Activated CD4-positive, alpha-beta T cell treated with anti-CD3 and anti-CD28 coated beads for 24 hours (primary cell): ENCODE measurements at regions not wholly inside any gene's neighbourhood (a gene's known extent, or its start where the extent isn't known, plus 50 kb on each side); places are given as distances from the start of the nearest gene placed in this dataset.
"Not testable (repeated sequence)": the region's sequence is repeated elsewhere in the genome, so short reads cannot be mapped to it uniquely, and the experiment has no call there.

Experiments used
- DNase-seq, 2 donors: peaks; one replicate each; pipeline ENCODE4 v3.0.0-alpha.2; 2020; ENCODE audit warnings: low read depth in 2 of 2

DNA sequence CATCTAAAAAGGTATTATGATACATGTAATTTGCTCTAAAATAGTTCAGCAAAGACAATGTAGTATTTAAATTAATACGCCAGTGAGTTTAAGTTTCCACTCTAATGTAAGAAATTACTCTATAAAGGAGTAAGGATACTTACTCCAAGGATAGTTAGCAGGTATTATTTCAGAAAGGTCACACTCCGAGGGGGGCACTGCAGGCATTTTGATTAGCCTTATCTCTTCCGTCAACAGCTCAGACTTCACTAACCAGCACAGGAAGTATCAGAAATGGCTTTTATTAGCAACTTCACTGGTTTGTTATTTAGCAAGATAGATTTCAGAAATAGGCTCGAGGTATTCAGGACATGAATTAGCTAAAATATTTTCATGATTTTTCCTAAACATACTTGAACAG, 127.0 kb downstream of the COX18 start:
- no peak for DNase-seq

DNA sequence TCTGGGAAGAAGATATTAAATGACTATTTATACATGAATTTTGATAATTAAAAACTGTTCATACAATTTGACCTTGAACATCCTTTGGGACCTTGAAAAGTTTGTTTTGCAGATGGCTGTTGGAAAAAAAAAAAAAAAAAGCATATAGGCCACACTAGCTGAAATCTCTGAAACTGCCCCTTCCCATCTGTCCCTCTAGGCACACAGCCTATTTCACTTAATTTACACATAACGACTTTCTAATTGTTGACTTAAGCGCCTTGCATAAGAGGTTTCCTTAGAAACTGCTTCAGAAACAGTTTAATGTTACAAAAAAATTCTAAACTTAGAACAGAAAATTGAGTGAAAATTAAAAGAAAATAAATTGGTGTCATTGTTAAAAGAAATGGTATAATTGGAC, 131.0 kb downstream of the COX18 start:
- DNase-seq: no peak

DNA sequence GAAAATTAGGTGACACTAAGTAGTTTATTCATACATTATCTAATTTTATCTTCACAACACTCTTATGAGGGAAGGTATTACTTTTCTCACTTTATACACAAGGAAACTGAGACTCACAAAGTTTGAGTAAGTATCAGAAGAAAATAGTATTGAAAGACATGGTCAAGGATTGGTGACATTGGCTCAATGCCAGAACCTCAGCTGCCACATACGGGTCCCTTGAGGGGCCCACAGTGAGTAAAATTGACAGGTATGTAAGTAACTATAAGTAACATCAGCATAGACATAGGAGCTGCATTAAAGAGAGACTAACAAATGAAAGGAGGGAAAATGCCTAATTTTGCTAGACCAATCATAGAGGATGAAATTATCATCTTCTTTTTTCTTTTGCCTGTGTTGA, 134.1 kb downstream of the COX18 start:
- no peak for DNase-seq

DNA sequence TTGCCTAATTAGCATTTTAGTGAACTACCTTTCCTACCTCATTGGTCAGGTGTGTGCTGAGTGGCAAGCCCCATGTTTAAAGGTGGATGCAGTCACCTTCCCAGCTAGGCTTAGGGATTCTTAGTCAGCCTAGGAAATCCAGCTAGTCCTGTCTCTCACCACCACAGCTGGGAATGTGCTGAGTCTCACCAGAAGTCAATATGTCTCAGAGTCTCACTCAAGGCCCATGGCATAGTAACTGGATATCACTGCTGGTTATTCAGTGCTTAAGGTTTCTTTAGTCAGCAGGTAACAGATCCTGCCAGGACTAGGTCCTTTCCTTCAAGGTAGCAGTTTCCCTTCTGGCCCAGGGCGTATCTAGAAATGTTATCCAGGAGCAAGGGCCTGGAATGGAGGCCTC, 136.5 kb downstream of the COX18 start:
- DNase-seq: no peak

DNA sequence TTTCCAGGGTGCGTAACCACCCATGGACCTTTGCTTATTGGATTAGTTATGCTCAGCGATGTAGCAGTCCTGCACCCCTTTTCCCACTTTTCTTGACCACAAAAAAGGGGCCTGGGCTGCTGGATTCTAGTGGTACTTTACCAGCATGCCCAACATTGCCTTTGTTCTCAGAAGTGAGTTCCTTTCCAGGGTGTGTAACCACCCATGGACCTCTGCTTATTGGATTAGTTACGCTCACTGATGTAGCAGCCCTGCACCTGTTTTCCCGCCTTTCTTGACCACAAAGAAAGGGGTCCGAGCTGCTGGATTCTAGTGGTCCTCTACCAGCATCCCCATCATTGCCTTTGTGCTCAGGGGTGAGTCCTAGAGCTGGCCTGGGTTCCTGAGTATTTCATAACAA, 138.2 kb downstream of the COX18 start:
- DNase-seq: no peak

DNA sequence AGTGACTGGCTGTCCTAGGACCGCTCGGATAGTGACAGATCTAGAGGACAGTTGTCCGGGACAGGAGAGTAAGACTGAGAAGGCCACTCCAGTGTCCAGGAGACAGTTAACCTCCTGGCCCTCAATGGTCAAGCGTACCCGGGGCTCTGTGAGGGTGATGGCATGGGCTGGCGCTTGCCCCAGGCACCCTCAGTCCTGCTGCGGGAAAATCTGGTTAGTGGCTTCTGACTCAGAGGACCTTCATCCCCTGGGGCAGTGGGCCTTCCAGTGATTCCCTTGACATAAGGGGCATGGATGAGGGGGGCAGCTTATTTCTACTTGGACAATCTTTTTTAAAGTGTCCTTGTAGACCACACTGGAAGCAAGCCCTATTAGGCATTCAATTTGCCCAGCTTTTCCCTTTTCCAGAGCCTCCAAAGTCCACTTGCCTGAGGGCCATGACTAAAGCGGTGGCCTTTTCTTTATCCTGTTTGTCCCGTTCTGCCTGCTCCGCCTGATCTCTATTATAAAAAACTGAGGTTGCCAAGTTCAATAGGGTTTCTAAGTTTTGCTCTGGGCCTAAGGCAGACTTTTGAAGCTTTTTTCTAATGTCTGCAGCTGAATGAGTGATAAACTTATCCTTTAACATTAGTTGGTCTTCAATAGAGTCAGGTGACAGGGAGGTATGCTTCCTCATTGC, 139.8 kb downstream of the COX18 start:
- DNase-seq: not testable (repeated sequence)

DNA sequence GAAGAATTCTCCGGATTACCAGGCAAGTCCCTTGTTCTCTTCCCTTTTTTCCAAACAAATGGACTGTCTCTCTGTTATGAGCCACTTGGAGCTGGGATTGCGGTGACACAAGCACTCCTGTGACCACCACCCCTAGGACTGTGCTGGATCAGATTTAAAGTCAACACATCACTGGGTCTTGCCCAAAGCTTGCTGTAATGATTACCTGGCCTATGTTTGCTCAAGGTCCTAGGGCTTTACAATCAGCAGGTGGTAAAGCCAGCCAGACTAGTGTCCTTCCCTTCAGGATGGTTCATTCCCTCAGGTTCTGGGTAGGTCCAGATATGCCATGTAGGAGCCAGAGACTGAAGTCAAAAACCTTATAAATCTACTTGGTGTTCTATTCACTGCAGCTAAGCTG, 144.7 kb downstream of the COX18 start:
- no peak for DNase-seq

- no peak for DNase-seq
Measured at GRCh38 chr4:72919937-72920336, 149.6 kb downstream of the COX18 start.

- no peak for DNase-seq
Measured at GRCh38 chr4:72919464-72919863, 150.1 kb downstream of the COX18 start.

- DNase-seq: no peak
Measured at GRCh38 chr4:72918362-72918761, 151.2 kb downstream of the COX18 start.

GRCh38 chr4:72911316-72911715, 158.2 kb downstream of the COX18 start:
- DNase-seq: no peak

DNA sequence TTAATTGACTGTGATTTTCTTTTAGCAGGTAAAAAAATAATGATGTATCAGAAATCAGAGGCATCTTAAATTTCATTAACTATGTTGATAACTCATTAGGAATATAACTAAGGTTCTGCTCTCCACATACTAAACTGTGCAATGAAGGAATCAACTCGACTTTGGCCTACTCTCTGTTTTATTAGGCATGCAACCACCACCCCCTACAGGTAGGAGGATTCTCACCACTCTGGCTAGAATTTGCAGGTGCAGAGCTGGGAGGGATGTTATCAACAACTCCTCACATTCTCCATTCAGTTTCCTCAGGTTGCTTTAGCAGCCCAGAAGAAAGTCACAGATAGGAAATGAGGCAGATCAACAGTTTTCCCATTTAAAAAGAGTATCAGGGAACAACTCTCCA, 160.1 kb downstream of the COX18 start:
- DNase-seq: no peak

GRCh38 chr4:72902354-72902753, 167.2 kb downstream of the COX18 start:
- DNase-seq: no peak

DNA sequence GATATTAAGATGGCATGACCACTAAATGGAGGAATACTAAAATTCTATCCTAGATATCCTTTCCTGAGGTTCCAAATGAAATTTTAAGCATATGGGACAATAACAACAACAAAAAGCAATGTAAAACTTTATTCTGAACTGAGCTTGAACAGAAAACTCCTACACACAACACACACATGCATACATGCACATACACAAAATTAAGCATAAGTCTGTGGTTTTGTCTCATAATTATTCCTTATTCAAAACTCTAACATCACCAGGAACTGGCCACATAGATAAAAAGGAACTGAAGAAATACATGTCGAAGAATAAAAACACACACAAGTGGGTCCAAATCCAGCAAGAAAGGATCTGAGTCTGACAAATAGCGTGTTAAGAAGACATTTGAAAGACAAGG, 168.0 kb downstream of the COX18 start:
- DNase-seq: no peak

DNA sequence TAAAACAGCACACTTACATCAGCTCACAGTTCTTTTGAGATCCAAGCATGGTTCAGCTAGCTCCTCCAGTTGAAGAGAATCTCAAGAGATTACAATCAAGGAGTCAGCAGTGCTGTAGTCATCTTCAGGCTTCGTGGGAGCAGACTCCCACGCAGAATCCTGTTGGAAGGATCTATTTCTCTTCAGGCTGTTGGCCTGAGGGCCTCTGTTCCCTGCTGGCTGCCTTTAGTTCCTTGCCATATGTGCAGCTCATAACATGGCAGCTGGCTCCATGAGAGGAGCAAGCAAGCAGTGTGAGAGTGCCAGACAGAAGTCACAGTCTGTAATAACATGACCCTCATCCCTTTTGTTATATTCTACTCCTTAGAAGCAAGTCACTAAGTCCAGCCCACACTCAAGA, 168.6 kb downstream of the COX18 start:
- no peak for DNase-seq

- DNase-seq: no peak
Measured at GRCh38 chr4:72899621-72900020, 169.9 kb downstream of the COX18 start.

GRCh38 chr4:72899214-72899613, 170.3 kb downstream of the COX18 start:
- DNase-seq: no peak

- DNase-seq: no peak
Measured at GRCh38 chr4:72896515-72896914, 173.0 kb downstream of the COX18 start.

GRCh38 chr4:72895408-72895807, 174.1 kb downstream of the COX18 start:
- no peak for DNase-seq

DNA sequence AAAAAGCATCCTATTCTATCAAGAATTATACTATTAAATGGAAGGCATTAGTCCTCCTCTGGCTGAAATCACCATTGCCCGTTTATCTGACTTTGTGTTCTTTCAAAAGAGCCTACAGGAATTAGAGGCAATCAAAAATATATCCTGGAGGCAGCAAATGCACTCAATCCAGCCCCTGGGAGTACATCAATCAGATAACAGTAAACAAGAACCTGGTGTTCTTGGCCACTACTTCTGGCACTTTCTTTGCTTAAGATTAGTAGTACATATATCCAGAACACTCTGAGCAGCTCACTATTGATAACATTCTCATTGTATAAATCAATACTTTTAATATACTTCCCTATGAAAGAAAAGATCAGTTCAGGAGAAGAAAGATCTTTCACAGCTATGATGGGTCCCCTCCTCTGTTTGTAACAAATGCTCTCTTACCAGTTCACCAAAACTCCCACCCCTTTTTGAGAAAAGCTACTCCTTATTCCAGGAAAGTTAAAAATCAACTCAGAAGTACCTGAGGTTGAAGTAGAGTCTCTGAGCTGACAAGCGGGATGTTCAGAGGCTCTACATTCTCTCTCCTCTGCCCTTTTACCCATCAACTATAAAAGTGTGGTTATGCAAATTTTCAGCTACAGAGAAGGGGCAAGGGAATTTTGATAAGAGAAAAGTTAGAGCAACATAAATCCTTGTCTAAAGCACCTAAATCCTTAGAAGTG, 176.0 kb downstream of the COX18 start:
- DNase-seq: no peak

DNA sequence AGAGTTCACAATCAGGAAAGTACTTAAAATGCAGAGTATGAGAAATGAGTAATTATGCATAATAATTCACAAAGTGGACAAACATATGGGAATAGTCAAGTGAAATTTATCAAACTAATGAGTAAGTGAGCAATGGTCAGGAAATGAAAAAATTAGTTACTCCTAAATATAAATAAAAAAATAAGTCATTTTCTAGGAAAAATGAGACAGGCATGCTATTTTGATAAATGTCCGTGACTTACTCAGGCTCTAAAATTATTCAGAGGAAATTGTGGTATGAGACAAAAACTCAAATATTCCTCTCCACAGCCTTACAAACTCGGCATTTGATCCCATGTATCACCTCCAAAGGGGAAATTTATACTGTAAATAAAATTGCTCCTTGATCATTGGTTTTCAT, 181.2 kb downstream of the COX18 start:
- DNase-seq: no peak

DNA sequence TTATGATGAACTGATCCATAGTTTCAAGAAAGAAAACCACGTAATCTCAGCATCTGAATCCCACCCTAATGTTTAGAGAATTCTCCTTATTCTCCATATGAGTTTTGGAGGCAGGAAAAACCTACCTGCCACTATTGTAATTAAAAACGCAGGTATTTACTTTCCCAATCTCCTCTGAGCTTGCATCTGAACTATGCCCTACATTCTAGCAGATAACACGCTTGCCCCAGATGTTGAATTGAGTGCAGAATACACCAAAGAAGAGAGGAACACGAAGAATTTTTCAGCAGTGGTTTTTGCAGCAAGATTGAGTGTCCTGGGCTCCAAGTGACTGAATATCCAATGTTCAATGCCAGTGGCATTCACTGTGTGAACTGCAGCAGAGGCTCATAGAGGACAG, 182.4 kb downstream of the COX18 start:
- DNase-seq: no peak

- no peak for DNase-seq
Measured at GRCh38 chr4:72886602-72887001, 182.9 kb downstream of the COX18 start.

DNA sequence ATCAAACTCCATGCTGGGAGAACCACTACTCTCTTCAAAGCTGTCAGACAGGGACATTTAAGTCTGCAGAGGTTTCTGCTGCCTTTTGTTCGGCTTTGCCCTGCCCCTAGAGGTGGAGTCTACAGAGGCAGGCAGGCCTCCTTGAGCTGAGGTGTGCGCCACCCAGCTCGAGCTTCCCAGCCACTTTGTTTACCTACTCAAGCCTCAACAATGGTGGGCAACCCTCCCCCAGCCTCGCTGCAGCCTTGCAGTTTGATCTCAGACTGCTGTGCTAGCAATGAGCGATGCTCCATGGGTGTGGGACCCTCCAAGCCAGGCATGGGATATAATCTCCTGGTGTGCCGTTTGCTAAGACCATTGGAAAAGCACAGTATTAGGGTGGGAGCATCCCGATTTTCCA, 185.3 kb downstream of the COX18 start:
- DNase-seq: not testable (repeated sequence)
